Inflammatory macrophage (primary cell): ENCODE measurements at regions not wholly inside any gene's neighbourhood (a gene's known extent, or its start where the extent isn't known, plus 50 kb on each side); places are given as distances from the start of the nearest gene placed in this dataset.
A peak's percentile ranks its signal among the peaks of the same experiment; 100 is the strongest.

Source experiments
- DNase-seq, 2 donors: peaks; one replicate each; pipeline ENCODE4 v3.0.0-alpha.2; 2020 to 2022

- peak; percentile 6 to 9 for DNase-seq
These were observed 55.4 kb upstream of the SCEL start for GRCh38 chr13:77480066-77480465.

- no peak for DNase-seq
These were observed 56.2 kb upstream of the SCEL start for GRCh38 chr13:77479326-77479725.

- no peak for DNase-seq
These were observed 58.1 kb upstream of the SCEL start for GRCh38 chr13:77477299-77477848.

- no peak for DNase-seq
These were observed 59.0 kb upstream of the SCEL start for GRCh38 chr13:77476456-77476855.

DNA sequence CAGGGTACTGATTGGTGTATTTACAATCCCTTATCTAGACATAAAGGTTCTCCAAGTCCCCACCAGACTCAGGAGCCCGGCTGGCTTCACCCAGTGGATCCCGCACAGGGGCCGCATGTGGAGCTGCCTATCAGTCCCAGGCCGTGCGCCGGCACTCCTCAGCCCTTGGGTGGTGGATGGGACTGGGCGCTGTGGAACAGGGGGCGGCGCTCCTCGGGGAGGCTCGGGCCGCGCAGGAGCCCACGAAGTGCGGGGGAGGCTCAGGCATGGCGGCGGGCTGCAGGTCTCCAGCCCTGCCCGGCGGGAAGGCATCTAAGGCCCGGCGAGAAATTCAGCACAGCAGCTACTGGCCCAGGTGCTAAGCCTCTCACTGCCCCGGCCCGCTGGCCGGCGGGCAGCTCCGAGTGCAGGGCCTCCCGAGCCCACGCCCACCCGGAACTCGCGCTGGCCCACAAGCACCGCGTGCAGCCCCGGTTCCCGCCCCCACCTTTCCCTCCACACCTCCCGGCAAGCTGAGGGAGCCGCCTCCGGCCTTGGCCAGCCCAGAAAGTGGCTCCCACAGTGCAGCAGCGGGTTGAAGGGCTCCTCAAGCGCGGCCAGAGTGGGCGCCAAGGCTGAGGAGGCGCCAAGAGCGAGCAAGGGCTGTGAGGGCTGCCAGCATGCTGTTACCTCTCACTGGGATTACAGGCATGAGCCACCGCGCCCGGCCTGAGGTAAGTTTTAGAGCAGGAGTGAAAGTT lies 60.0 kb upstream of the SCEL start:
- no peak for DNase-seq

- no peak for DNase-seq
These were observed 64.5 kb upstream of the SCEL start for GRCh38 chr13:77470986-77471385.

DNA sequence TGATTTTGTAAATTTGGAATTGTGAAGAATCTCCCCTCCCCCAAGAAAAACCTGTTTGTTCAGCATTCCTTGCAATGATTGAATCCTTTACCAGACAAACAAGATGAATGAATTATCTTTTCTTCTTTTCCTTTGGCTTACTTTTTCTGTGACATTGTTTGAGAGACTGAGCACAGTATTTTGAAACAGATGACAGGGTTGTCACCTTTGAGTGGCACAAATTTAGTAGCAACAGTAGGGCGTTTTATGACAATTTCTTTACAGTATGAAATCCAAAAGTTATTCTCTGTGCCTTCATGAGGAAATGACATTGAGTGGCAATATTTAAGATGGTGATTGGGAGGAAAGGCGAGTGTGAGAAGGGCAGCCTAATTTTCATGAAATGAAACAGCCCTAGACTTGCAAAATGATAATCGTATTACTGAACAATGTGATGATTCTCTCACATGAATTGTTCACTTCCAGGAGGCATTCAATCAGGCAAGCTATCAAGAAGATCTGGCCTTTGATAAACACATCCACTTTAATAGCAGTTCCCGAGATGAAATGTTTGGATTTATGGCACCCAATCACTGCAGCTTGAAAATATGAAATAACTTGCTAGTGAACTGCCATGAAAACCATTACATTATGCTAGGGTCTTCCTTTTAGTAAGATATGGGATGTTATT lies 68.6 kb upstream of the SCEL start:
- DNase-seq, result no peak

DNA sequence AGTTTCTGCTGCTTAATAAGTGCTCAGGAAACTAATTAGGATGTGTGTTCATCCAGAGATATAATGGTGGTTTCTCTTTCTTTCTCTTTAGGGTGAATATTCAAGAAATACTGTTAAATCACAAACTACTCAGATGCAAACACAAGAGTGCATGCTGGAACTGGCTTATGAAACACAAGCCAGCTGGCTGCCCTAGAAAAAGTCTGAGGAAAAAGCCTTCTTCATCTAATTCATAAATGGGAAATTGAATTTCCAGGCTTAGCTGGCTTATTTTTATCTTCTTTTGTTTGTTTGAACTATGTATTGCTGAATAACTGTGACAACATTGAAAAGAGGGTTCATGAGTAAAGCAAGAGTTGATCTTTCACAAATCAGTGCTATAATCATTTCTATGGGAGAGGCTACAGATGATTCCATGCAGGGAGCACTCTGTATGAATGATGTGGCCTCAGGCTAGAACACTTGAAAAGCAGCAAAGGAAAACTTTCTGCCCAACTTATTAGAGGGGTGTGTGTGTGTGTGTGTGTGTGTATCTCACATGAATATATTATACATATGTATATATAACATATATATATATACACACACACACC lies 69.8 kb upstream of the SCEL start:
- DNase-seq, result no peak

- DNase-seq, result peak; percentile 87 to 89
These were observed 75.3 kb upstream of the SCEL start for GRCh38 chr13:77460195-77460594.

- DNase-seq, result no peak
These were observed 75.9 kb upstream of the SCEL start for GRCh38 chr13:77459592-77459991.

GRCh38 chr13:77458736-77459135 lies 76.8 kb upstream of the SCEL start:
- no peak for DNase-seq

GRCh38 chr13:77457966-77458365 lies 77.5 kb upstream of the SCEL start:
- no peak for DNase-seq

DNA sequence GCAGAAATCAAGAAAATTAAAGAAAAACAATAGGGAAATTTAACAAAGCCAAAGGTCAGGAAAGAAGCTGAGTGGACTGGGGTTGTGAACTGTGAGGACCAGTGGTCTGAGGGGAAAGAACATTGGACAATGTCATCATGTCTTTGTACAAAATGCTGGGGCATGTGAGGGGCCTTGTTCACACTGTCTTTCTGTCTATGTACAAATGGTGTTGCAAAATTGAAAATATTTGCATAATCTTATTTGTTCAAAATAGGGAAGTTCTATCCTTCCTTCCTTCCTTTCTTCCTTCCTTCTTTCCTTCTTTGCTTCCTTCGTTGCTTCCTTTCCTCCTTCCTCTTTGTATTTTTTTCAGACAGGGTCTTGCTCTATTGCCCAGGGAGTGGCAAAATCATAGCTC lies 79.2 kb upstream of the SCEL start:
- DNase-seq, result peak in 1 of 2 donors; percentile 60

GRCh38 chr13:77449265-77449664 lies 86.2 kb upstream of the SCEL start:
- no peak for DNase-seq

DNA sequence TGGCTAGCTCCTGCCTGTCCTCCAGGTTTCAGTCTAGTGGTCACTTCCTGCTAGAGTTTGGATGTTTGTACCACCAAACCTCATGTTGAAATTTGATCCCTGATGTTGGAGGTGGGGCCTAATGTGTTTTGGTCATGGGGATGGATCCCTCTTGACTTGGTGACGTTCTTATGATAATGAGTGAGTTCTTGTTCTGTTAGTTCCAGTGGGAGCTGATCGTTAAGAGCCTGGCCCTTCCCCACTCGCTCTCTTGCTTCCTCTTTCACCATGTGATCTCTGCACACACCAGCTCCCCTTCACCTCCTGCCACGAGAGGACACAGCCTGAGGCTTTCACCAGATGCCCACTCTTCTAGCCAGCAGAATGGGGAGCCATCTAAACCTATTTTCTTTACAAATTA lies 86.8 kb upstream of the SCEL start:
- DNase-seq, result peak; percentile 65 to 70

DNA sequence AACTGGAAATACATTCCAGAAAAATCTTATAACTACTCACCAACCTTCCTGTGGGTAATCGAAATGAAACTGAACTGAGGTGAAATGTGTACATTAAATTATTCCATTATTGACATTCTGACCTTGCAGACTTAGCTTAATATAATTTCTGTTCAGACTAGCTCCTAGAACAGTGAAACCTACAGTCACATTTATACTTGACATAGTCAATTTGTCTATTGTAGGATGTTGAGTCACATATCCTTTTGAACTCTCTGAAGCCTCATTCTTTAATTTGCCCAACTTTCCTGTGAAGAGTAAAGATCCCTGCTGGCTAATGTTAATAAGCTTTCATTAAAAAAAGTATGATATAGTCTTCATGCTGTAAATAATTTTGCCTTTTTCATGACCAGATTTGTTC lies 92.0 kb upstream of the SCEL start:
- DNase-seq, result no peak

GRCh38 chr13:77437267-77437666 lies 98.2 kb upstream of the SCEL start:
- no peak for DNase-seq

- no peak for DNase-seq
These were observed 101.2 kb upstream of the SCEL start for GRCh38 chr13:77434289-77434688.

DNA sequence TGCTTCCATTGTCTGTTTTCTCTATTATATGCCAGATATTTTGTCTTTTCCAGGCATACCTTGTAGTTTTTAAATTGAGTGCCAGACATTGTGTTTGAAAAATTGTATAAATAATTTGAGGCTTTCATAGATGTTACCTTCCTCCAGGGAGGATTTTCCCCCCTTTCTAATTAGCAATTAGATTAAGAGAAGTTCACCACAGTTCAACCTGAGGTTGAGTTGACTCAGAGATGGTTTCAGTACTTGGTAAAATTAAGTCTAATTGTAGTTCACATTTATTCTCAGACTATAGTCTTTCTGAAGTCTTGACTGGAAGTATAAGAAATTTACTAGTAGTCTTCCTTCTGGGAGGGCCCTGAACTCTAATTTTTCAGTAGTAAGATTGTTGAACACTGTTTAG lies 104.1 kb upstream of the SCEL start:
- DNase-seq, result no peak

DNA sequence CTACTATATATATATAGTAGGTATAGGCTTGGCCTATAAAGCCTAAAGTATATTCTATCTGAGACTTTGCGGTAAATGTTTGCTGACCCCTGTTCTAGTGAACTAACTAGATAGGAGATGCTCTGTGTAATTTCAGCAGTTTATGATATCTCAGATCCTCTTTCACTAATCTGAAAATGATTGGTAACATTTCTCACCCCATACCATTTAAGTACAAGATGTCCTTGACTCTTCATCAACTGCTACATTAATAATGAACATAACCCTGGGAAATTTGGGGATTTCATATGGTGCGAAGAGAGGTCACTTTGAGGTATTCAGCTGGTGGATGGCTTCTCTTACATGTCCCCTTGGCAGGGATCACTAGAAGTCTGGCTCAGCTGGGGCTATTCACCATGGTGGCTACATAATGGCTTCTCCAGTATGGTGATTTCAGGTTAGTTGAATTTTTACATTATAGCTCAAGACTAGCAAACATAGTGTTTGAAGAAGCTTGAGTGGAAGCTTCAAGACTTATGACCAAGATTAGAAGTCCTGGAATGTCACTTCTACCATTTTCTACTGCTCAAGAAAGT lies 103.6 kb upstream of the MYCBP2 start:
- no peak for DNase-seq

DNA sequence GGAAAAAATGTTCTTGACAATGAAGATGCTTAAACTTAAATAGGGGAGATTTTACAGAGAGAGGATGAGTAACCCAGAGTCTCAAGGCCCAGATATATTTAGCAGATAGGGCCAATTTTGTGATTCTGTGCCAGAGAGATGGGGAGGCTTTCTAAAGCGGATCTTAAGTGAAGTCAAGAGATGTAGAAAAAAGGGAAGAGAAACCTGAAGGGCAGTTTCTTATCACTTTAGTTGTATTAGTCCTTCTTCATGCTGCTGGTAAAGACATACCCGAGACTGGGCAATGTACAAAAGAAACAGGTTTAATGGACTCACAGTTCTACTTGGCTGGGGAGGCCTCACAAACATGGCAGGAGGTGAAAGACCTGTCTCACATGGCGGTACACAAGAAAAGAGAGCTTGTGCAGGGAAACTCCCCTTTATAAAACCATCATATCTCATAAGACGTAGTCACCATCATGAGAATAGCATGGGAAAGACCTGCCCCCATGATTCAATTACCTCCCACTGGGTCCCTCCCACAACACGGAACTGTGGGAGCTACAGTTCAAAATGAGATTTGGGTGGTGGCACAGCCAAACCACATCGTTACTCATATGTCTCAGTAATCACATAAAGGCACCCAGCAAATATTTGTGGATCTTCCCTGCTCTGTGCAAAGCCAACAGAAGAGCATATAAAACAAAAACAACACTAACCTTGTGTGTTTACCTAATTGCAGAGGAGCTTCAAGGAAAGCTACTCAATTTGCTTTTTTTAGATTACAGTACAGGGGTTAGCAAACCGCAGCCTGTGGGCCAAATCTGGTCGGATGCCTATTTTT lies 102.6 kb upstream of the MYCBP2 start:
- peak in 1 of 2 donors; percentile 34 for DNase-seq

GRCh38 chr13:77425705-77426104 lies 98.8 kb upstream of the MYCBP2 start:
- DNase-seq, result no peak

GRCh38 chr13:77423296-77423695 lies 96.4 kb upstream of the MYCBP2 start:
- no peak for DNase-seq
